HG03103 (cell line): ENCODE measurements at regions not wholly inside any gene's neighbourhood (a gene's known extent, or its start where the extent isn't known, plus 50 kb on each side); places are given as distances from the start of the nearest gene placed in this dataset.
"Not testable (repeated sequence)": the region's sequence is repeated elsewhere in the genome, so short reads cannot be mapped to it uniquely, and the experiment has no call there.

Experiments used
- ATAC-seq: cut with Tn5 transposase; IDR thresholded peaks from one replicate; pipeline ENCODE4 v1.9.1; 2021; ENCODE audit warnings: low read depth; ENCODE audit not compliant: unreplicated experiment

- ATAC-seq, result no peak
Observed at GRCh38 chr4:43089730-43090129, 197.2 kb downstream of the GRXCR1 start.

DNA sequence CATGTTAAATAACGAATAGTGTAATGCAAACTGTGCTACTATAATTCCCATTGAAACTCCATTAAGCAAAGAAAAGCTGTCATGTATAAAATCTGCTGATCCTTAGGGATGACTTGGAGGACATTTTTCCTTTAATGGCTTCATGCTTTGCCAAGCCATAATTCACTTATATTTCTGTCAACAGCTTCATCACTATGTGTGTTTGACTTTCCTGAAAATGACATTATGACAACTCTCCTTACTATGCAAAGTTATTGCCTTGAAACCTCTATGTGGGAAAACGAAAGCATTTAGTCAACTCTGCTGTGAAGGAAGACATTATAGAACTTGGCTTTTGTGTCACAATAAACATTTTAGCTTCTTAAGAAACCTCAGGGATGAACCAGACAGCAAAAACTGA, 210.5 kb downstream of the GRXCR1 start:
- no peak for ATAC-seq

DNA sequence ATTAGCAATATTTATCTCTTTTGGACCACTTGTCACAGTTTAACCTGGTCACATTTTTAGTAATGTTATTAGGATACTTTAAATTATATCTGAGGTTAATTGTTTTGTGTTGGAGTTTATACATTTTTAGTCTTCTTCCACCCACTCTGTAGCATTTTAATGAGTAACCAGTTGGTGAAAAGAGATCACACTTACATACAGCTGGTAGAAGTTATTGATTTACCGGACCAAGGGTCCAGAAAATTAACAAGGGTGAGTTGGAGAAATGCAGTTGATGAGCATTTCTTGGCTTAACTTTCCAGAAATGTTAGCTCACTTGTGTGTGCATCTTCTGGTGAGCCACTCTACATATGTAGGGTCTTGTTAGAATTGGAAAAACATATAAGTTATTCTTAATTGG, 219.6 kb downstream of the GRXCR1 start:
- ATAC-seq, result no peak

DNA sequence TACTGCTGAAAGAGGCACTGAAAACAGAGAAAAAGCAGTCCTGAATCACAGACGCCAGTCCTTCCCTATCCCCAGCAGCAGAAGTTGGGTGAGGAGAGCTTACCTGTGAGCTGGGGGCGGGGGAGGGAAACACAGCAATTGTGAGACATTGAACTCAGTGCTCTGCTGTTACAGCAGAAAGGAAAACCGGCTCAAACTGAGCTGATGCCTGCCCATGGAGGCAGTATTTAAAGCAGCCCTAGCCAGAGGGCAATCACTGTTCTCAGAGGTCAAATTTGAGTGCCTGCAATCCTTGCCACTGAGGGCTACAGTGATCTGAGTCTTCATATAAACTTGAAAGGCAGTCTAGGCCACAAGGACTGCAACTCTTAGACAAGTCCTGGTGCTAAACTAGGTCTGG, 220.7 kb downstream of the GRXCR1 start:
- ATAC-seq, result no peak

- no peak for ATAC-seq
Observed at GRCh38 chr4:43126595-43126994, 234.1 kb downstream of the GRXCR1 start.

DNA sequence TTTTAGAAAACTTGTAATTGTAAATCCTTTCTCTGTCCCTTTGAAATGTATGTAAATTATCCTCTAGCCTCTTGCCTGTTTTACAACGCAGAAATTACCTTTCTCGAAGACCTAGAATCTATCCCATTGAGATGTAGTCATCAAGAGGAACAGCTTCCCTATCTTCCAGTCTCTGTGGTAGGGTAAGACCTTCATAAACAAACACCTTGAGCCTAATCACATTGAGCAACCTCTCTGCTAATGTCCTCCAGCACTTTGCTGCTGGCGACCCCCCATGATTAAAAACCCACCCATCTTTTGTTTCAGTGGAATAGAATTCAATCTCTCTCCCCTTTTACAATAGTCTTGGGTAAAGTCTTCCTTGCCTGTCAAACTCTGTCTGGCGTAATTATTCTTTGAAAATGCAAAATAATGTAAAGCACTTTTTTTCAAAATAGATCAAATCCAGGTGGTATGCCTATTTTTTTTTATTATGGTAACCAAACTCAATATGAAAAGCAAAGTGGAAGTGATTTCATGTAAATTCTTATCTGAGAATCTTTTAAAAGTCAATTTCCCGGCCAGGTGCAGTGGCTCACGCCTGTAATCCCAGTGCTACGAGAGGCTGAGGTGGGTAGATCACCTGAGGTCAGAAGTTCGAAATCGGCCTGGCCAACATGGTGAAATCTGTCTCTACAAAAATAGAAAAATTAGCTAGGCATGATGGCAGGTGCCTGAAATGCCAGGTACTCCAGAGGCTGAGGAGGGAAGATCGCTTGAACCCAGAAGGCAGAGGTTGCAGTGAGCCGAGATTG, 237.9 kb downstream of the GRXCR1 start:
- no peak for ATAC-seq

DNA sequence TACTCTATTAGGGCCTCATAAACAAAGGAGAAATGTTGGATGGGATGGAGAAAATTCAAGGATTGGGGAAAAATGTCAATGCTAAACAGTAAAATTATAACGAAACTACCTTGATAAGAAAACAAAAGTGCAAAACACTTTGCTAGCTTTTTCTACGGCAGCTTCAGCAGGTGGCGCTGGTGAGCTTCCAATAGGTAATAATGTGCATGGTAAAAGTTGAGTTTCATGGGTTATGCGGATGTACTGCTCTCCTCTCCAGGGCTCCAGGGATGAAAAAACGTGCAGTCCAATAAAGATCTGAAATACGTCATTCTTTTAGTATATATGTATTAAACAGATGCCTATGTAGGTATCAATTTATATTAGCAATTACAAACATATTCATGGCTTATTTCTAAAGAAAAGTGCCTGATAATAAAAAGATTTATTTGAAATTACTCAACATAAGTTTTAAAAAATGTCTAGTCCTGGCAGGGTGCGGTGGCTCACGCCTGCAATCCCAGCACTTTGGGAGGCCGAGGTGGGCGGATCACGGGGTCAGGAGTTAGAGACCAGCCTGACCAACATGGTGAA, 239.6 kb downstream of the GRXCR1 start:
- peak; percentile 73 for ATAC-seq

- no peak for ATAC-seq
Observed at GRCh38 chr4:43133566-43133965, 241.1 kb downstream of the GRXCR1 start.

DNA sequence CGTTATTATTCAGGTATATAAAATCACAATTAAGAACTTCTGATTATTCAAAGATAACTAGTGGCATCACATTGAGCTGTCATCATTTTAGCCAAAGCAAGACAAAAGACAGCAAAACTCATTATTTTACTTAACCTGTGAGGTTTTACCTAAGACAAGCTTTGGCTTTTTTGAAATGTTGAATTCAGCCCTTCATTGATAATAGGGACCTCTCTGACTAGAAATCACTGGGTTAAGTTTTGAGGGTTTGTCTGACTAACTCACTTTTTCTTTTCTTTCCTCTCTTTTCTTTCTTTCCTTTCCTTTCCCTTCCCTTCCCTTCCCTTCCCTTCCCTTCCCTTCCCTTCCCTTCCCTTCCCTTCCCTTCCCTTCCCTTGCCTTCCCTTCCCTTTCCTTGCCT, 244.2 kb downstream of the GRXCR1 start:
- no peak for ATAC-seq

- no peak for ATAC-seq
Observed at GRCh38 chr4:43146198-43146597, 253.7 kb downstream of the GRXCR1 start.

- ATAC-seq, result no peak
Observed at GRCh38 chr4:43148481-43148880, 256.0 kb downstream of the GRXCR1 start.

DNA sequence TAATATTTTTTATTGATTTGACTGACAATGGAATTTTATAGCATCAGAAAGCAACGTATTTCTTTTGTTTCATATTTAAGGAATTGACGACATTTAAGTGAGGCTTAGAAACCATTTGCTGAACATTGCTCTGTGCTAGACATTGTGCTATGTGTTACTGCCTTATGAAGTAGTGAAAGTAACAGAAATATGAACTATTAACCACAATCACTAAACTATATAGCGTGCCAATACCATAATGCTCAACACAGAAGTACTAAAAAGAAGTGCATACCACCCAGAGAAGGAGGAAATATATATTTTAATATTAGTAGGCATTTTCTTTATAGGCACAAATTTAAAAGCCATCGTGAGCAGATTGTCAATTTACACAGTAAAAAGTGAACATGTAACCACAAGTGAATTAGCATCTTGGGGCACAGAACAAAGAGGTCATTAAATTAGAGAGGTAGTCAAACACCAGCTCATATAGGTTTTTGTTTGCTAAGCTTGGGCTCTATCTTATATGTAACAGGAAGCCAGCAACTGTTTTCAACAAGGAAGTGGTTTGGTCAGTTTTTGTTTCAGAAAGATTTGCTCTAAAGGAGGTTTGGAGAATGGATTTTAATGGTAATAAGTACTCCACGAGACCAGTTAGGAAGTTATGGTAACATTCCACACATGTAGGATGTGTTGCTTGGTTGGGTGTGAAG, 270.7 kb downstream of the GRXCR1 start:
- ATAC-seq, result peak; percentile 62

DNA sequence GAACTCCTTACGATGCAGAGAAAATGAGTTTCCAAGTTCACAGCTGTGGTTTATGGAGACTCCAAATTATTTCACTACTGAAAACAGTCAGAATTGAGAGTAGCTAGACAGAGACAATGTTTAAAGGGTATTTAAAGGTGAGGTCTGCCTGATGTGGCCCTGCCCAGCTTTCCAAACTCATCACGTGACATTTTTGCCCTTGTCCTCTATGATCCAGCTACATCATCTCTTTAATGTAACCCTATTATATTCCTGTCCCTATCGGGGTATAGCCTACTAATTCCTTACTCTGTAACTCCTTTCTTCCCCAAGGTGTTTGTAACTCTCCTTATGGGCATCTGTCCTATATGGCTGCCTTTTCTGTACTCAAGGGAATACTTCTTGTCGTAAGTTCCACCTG, 297.2 kb downstream of the GRXCR1 start:
- no peak for ATAC-seq

DNA sequence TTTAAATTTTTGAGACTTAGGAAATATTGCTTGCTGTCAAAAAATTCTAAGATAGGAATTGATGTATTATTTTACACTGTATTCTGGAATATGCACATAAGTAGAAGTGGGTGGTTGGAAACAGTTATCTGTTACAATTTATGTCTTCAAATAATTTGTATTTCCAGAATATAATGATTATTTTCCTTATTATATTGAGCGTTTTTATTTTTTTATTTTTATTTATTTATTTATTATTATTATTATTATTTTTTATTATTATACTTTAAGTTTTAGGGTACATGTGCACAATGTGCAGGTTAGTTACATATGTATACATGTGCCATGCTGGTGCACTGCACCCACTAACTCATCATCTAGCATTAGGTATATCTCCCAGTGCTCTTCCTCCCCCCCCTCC, 320.1 kb downstream of the GRXCR1 start:
- not testable (repeated sequence) for ATAC-seq

GRCh38 chr4:43223820-43224219, 331.3 kb downstream of the GRXCR1 start:
- no peak for ATAC-seq

DNA sequence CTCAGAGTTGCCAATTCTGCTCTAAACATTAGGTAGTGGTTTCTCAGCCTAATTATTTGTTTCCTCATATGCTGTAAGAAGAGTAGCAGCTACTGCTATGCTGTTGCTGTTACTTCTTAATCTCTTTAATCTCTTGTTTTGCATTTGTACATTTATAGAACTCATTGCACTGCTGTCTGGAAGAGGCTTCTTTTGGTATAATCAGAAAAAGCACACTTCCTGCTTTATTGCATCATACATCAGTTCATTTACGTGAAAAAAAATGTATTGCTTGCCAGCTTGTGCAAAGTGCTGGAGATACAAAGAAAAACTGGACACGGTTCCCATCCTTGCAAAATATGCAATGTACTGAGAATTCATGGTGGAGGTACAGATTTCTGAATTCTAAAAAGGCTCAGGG, 332.0 kb downstream of the GRXCR1 start:
- no peak for ATAC-seq

GRCh38 chr4:43233321-43233720, 340.8 kb downstream of the GRXCR1 start:
- no peak for ATAC-seq

- ATAC-seq, result no peak
Observed at GRCh38 chr4:43234626-43235415, 342.3 kb downstream of the GRXCR1 start.

GRCh38 chr4:43238008-43238407, 345.5 kb downstream of the GRXCR1 start:
- ATAC-seq, result no peak

GRCh38 chr4:43238585-43238984, 346.1 kb downstream of the GRXCR1 start:
- ATAC-seq, result no peak

- no peak for ATAC-seq
Observed at GRCh38 chr4:43241104-43241503, 348.6 kb downstream of the GRXCR1 start.
